H1 (cell line): ENCODE measurements at regions not wholly inside any gene's neighbourhood (a gene's known extent, or its start where the extent isn't known, plus 50 kb on each side); places are given as distances from the start of the nearest gene placed in this dataset.

Source experiments
- CTCF ChIA-PET: fragments of 300-600 bp; sonication (Branson Sonifier 250); formaldehyde crosslinking; loops from one replicate; lab custom pipeline; 2021; ENCODE audit not compliant: partially characterized antibody; lab: Charles Lee
- POLR2A ChIA-PET: fragments of 300-600 bp; sonication (Branson Sonifier 250); formaldehyde crosslinking; loops from one replicate; lab custom pipeline; 2021; ENCODE audit warnings: inconsistent platforms; ENCODE audit not compliant: partially characterized antibody; lab: Charles Lee
- DNase-seq, 2 experiments: peaks; one replicate each; pipeline versions ENCODE4 v3.0.0 to v3.0.0-alpha.2; 2010 to 2022; ENCODE audit warnings: low spot score in 2 of 2, low read depth in 1 of 2, mixed read lengths in 1 of 2
- FAIRE-seq: peaks from 2 replicates; lab custom pipeline; 2011; peaks lifted over from hg19 to GRCh38; lab: Jason Lieb, UNC
- H2AFZ ChIP-seq: 2 replicates; pipeline ENCODE4 v1.8.1; 2012; ENCODE audit warnings: low read length, inconsistent platforms
- H2AK5ac ChIP-seq: 2 replicates; pipeline ENCODE4 v1.6.1; 2013; ENCODE audit warnings: low read depth, low read length
- H2BK120ac ChIP-seq: replicated peaks from 2 replicates; pipeline ENCODE3; 2013; ENCODE audit warnings: low read depth, low read length, inconsistent platforms
- H2BK12ac ChIP-seq: 2 replicates; pipeline ENCODE4 v1.6.1; 2013; ENCODE audit warnings: low read depth, low read length
- H2BK15ac ChIP-seq: 2 replicates; pipeline ENCODE4 v1.6.1; 2013; ENCODE audit warnings: low read length
- H2BK20ac ChIP-seq: 2 replicates; pipeline ENCODE4 v1.6.1; 2013; ENCODE audit warnings: low read length
- H2BK5ac ChIP-seq: 2 replicates; pipeline ENCODE4 v1.6.1; 2013; ENCODE audit warnings: low read depth, low read length
- H3K14ac ChIP-seq: 2 replicates; pipeline ENCODE4 v1.6.1; 2013; ENCODE audit warnings: inconsistent platforms; ENCODE audit not compliant: insufficient read length
- H3K18ac ChIP-seq: 2 replicates; pipeline ENCODE4 v1.6.1; 2013; ENCODE audit warnings: low read length; ENCODE audit errors: extremely low read depth
- H3K23ac ChIP-seq: 2 replicates; pipeline ENCODE4 v1.6.1; 2013; ENCODE audit warnings: inconsistent platforms; ENCODE audit not compliant: insufficient read length
- H3K23me2 ChIP-seq: 2 replicates; pipeline ENCODE4 v1.6.1; 2013; ENCODE audit warnings: low read depth, low read length
- H3K27ac ChIP-seq: 2 replicates; pipeline ENCODE4 v1.6.1; 2011; ENCODE audit warnings: low read depth, low read length, inconsistent platforms
- H3K27me3 ChIP-seq, 4 experiments: replicated peaks in 1 of 4; 1 replicate in 1 of 4; 2 replicates in 3 of 4; pipeline versions ENCODE4 v1.6.1 to v1.8.1; 2011 to 2013; ENCODE audit warnings: low read length in 3 of 4, mild to moderate bottlenecking in 3 of 4, inconsistent platforms in 2 of 4, mixed read lengths in 2 of 4, moderate library complexity in 1 of 4; ENCODE audit not compliant: control insufficient read depth in 3 of 4, insufficient read depth in 3 of 4; ENCODE audit errors: extremely low read depth in 1 of 4
- H3K36me3 ChIP-seq, 4 experiments: 2 replicates each; pipeline versions ENCODE4 v1.6.1 to v1.8.1; 2011 to 2013; ENCODE audit warnings: mild to moderate bottlenecking in 4 of 4, low read length in 3 of 4, moderate library complexity in 2 of 4, control low read depth in 1 of 4, inconsistent platforms in 1 of 4; ENCODE audit not compliant: insufficient read depth in 4 of 4, control insufficient read depth in 2 of 4
- H3K4ac ChIP-seq: replicated peaks from 2 replicates; pipeline ENCODE3; 2013; ENCODE audit warnings: low read length, low read depth, mixed read lengths, inconsistent platforms; ENCODE audit not compliant: insufficient read length
- H3K4me1 ChIP-seq, 4 experiments: replicated peaks in 1 of 4; 1 replicate in 1 of 4; 2 replicates in 3 of 4; pipeline versions ENCODE4 v1.6.1 to v1.8.1; 2011 to 2013; ENCODE audit warnings: low read length in 3 of 4, inconsistent platforms in 2 of 4, mixed read lengths in 1 of 4; ENCODE audit not compliant: insufficient read depth in 4 of 4, control insufficient read depth in 3 of 4
- H3K4me2 ChIP-seq, 2 experiments: 2 replicates each; pipeline versions ENCODE4 v1.6.1 to v1.8.1; 2011 to 2013; ENCODE audit warnings: low read depth in 2 of 2, low read length in 2 of 2, control low read depth in 1 of 2, inconsistent platforms in 1 of 2, mild to moderate bottlenecking in 1 of 2; ENCODE audit not compliant: insufficient read depth in 1 of 2
- H3K4me3 ChIP-seq, 4 experiments: fragments of 200-600, 300-600 bp in 1 of 4; sonication (generic), shearing (Covaris generic), sonication (Bioruptor Twin) in 1 of 4; 2 replicates each; pipeline versions ENCODE4 v1.5.1 to v1.8.1; 2011 to 2016; ENCODE audit warnings: low read length in 4 of 4, low read depth in 3 of 4, control low read depth in 2 of 4, inconsistent platforms in 2 of 4, mild to moderate bottlenecking in 2 of 4, mixed read lengths in 1 of 4, moderate library complexity in 1 of 4; ENCODE audit not compliant: insufficient read depth in 2 of 4; ENCODE audit errors: extremely low read depth in 1 of 4
- H3K56ac ChIP-seq: replicated peaks from 2 replicates; pipeline ENCODE3; 2013; ENCODE audit warnings: low read depth, mild to moderate bottlenecking, mixed read lengths, low read length, inconsistent platforms; ENCODE audit not compliant: insufficient read length
- H3K79me1 ChIP-seq: 2 replicates; pipeline ENCODE4 v1.6.1; 2013; ENCODE audit warnings: low read depth, low read length, control low read depth
- H3K79me2 ChIP-seq, 2 experiments: 2 replicates each; pipeline versions ENCODE4 v1.6.1 to v1.8.1; 2012 to 2013; ENCODE audit warnings: low read length in 2 of 2, mild to moderate bottlenecking in 2 of 2, inconsistent platforms in 1 of 2; ENCODE audit not compliant: insufficient read depth in 2 of 2, control insufficient read depth in 1 of 2
- H3K9ac ChIP-seq, 4 experiments: replicated peaks in 1 of 4; 1 replicate in 1 of 4; 2 replicates in 3 of 4; pipeline versions ENCODE4 v1.6.1 to v1.8.1; 2011 to 2013; ENCODE audit warnings: low read depth in 3 of 4, low read length in 3 of 4, control low read depth in 2 of 4, mild to moderate bottlenecking in 2 of 4, moderate library complexity in 2 of 4, inconsistent platforms in 1 of 4; ENCODE audit errors: extremely low read depth in 1 of 4
- H3K9me3 ChIP-seq, 2 experiments: 2 replicates each; pipeline versions ENCODE4 v1.6.1 to v1.8.1; 2012 to 2013; ENCODE audit warnings: mild to moderate bottlenecking in 2 of 2, moderate library complexity in 2 of 2, control low read depth in 1 of 2, inconsistent platforms in 1 of 2, low read depth in 1 of 2, low read length in 1 of 2, mixed read lengths in 1 of 2; ENCODE audit not compliant: insufficient read depth in 2 of 2
- H4K20me1 ChIP-seq, 2 experiments: replicated peaks in 1 of 2; 2 replicates each; pipeline versions ENCODE3 to v1.8.1; 2011 to 2013; ENCODE audit warnings: inconsistent platforms in 2 of 2, low read length in 2 of 2, mild to moderate bottlenecking in 1 of 2; ENCODE audit not compliant: insufficient read depth in 2 of 2, control insufficient read depth in 1 of 2
- H4K5ac ChIP-seq: 2 replicates; pipeline ENCODE4 v1.6.1; 2013; ENCODE audit warnings: low read length, low read depth, mixed read lengths, inconsistent platforms; ENCODE audit not compliant: insufficient read length
- H4K8ac ChIP-seq: 2 replicates; pipeline ENCODE4 v1.8.0; 2013; ENCODE audit warnings: mild to moderate bottlenecking, moderate library complexity, low read length, inconsistent platforms; ENCODE audit not compliant: insufficient read depth; ENCODE audit errors: extremely low read depth
- H4K91ac ChIP-seq: replicated peaks from 2 replicates; pipeline ENCODE3; 2013; ENCODE audit warnings: low read length, mixed read lengths, inconsistent platforms; ENCODE audit not compliant: insufficient read length
- BCL11A ChIP-seq, 2 experiments: IDR thresholded peaks; one replicate each; pipeline ENCODE4 v1.6.1; 2011; ENCODE audit warnings: low read depth in 2 of 2, low read length in 2 of 2, mild to moderate bottlenecking in 2 of 2
- CEBPB ChIP-seq: IDR thresholded peaks from 2 replicates; pipeline ENCODE4 v1.6.1; 2012; ENCODE audit warnings: low read depth, low read length
- CREB1 ChIP-seq: IDR thresholded peaks from 2 replicates; pipeline ENCODE4 v1.6.1; 2012; ENCODE audit warnings: inconsistent platforms
- EZH2 ChIP-seq: fragments of 200-600 bp; sonication (generic); IDR thresholded peaks from 2 replicates; pipeline ENCODE4 v1.7.1; 2012; ENCODE audit warnings: low read depth, mild to moderate bottlenecking, moderate library complexity, low read length, inconsistent platforms; ENCODE audit not compliant: severe bottlenecking
- HDAC6 ChIP-seq: IDR thresholded peaks from one replicate; pipeline ENCODE4 v1.7.1; 2012; ENCODE audit warnings: low read depth, mild to moderate bottlenecking, inconsistent platforms, low read length, moderate library complexity
- KDM1A ChIP-seq: fragments of 200-600, 300-600 bp; sonication (generic); IDR thresholded peaks from 2 replicates; pipeline ENCODE4 v1.7.1; 2016; ENCODE audit warnings: mild to moderate bottlenecking, low read length, borderline replicate concordance
- MAX ChIP-seq: IDR thresholded peaks from 2 replicates; pipeline ENCODE4 v1.6.1; 2012; ENCODE audit warnings: inconsistent platforms
- NRF1 ChIP-seq: IDR thresholded peaks from 2 replicates; pipeline ENCODE4 v1.6.1; 2011; ENCODE audit warnings: mild to moderate bottlenecking, low read depth, low read length, improper control_type of control experiment
- POLR2AphosphoS5 ChIP-seq: IDR thresholded peaks from 2 replicates; pipeline ENCODE4 v1.6.1; 2011; ENCODE audit warnings: low read depth, low read length
- RBBP5 ChIP-seq: IDR thresholded peaks from 2 replicates; pipeline ENCODE4 v1.7.1; 2012; ENCODE audit warnings: low read depth, mild to moderate bottlenecking, inconsistent platforms, low read length, moderate library complexity, borderline replicate concordance
- SAP30 ChIP-seq: fragments of 300-600 bp; sonication (generic); IDR thresholded peaks from 2 replicates; pipeline ENCODE4 v1.7.1; 2012; ENCODE audit warnings: low read length, moderate library complexity, mild to moderate bottlenecking, inconsistent platforms; ENCODE audit not compliant: insufficient read depth, insufficient replicate concordance
- SIRT6 ChIP-seq: IDR thresholded peaks from one replicate; pipeline ENCODE4 v1.7.1; 2012; ENCODE audit warnings: low read length, inconsistent platforms
- WGBS, 2 experiments: shearing (Covaris generic) in 1 of 2; methylation state at CpG; one replicate each; pipeline versions ENCODE4 v1.1.6 to v1.1.7; 2013 to 2015; ENCODE audit warnings: low lambda C conversion rate in 2 of 2, mixed read lengths in 2 of 2, inconsistent platforms in 1 of 2, low coverage in 1 of 2, missing lambda C conversion rate in 1 of 2; ENCODE audit not compliant: insufficient replicate concordance in 2 of 2, insufficient coverage in 1 of 2, insufficient read length in 1 of 2; ENCODE audit errors: extremely low coverage in 1 of 2, missing lambda C conversion rate in 1 of 2; 5-methylcytosine and 5-hydroxymethylcytosine counted together

- Histone ChIP-seq H4K91ac (no peak overlapping the region), H3K23ac (no peak overlapping the region), H2BK5ac (no peak overlapping the region), H3K14ac (no peak overlapping the region), H2BK120ac (no peak overlapping the region), H3K18ac (no peak overlapping the region), H3K4me3 (no peak overlapping the region), H3K23me2 (no peaks in the 10 kb centered on the region), H3K4me2 (no peak overlapping the region), H3K4me1 (no peaks in the 10 kb centered on the region), H3K56ac (no peak overlapping the region), H4K5ac (no peak overlapping the region), H2BK20ac (no peak overlapping the region), H2BK15ac (no peak overlapping the region), H2AK5ac (no peak overlapping the region), H3K27me3 (no peaks in the 10 kb centered on the region), H2AFZ (no peak overlapping the region), H3K79me2 (no peaks in the 10 kb centered on the region), H4K20me1 (no peaks in the 10 kb centered on the region), H4K8ac (no peak overlapping the region), H3K9ac (no peak overlapping the region), H3K36me3 (no peaks in the 10 kb centered on the region), H3K9me3 (no peaks in the 10 kb centered on the region), H3K79me1 (no peaks in the 10 kb centered on the region), H3K27ac (no peak overlapping the region), H2BK12ac (no peak overlapping the region), H3K4ac (no peak overlapping the region)
- ChIA-PET CTCF (no interaction called here), POLR2A (no interaction called here)
- TF ChIP-seq POLR2AphosphoS5 (no peak), KDM1A (no peak), EZH2 (no peak), CREB1 (no peak), CEBPB (no peak), HDAC6 (no peak), NRF1 (no peak), SAP30 (no peak), BCL11A (IDR thresholded peaks at IDR 0.05; ENCODE audit: low read depth in 2 of 2, low read length in 2 of 2) (no peak), RBBP5 (no peak), SIRT6 (no peak), MAX (no peak)
- FAIRE-seq: no peak
- DNase-seq: no peak
- WGBS, 2 experiments: 85% methylated on average over 1 of the region's 1 CpG; no CpG with 5 or more reads in 1 of the 2 experiments
Observed at GRCh38 chr2:51758081-51758480, 726.1 kb upstream of the NRXN1 start.
